ENCODE measurements at regions not wholly inside any gene's neighbourhood (a gene's known extent, or its start where the extent isn't known, plus 50 kb on each side); places are given as distances from the start of the nearest gene placed in this dataset.

DNA sequence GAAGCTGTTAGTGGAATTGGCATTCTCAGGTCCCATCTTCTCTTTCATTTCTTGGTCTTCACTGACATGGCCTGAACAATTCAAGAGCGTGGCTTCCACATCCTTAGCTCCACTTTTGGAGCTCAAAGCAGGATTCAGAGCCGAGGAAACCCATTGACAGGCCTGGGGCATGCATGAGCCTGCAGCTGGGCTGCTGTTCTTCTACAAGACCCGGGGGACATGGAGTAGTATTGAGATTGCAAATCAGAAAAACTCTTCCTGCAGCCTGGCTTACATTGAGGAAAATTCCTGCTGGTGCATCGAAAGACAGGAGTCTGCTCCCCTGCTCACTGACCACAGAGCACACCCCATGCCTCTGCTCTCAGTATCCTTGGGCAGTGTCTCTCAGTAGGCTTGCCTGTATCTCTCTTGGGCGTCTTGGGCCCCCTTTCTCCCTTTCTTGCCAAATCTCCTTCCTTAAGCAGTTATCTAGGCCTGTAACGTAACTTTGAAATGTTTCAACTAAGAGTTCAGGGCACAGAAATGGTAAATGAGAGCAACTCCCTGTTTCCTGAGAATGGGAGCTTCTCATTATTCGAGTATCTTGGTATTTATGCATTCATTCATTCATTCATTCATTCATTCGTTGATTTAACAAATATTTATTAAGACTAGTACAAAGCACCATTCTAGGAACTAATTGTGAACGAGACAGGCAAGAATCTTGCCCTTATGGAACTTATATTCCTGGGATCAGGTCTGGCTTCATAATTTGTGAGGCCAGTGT lies 603.6 kb upstream of the CLINT1 start:
- TF ChIP-seq CTCF (IDR thresholded peaks at IDR 0.05) (no peak), POLR2A (IDR thresholded peaks at IDR 0.05) (no peak)

All from thyroid gland (tissue), 4 donors.